ENCODE measurements at regions not wholly inside any gene's neighbourhood (a gene's known extent, or its start where the extent isn't known, plus 50 kb on each side); places are given as distances from the start of the nearest gene placed in this dataset.
"Not testable (repeated sequence)": the region's sequence is repeated elsewhere in the genome, so short reads cannot be mapped to it uniquely, and the experiment has no call there.

GRCh38 chr2:52594026-52594425 is 1173.6 kb upstream of the CHAC2 start:
- H2AFZ ChIP-seq (ENCODE audit: low read depth, low read length, severe bottlenecking): no peak overlapping the region
- H3K9ac ChIP-seq (ENCODE audit: low read length): no peak overlapping the region
- H3K4me3 ChIP-seq (ENCODE audit: insufficient read depth, low read length, poor library complexity, severe bottlenecking): no peak overlapping the region

GRCh38 chr2:52584071-52584470 is 1183.5 kb upstream of the CHAC2 start:
- H3F3A ChIP-seq (ENCODE audit: insufficient read depth); H3K4me2 ChIP-seq (ENCODE audit: low read depth, low read length, poor library complexity, severe bottlenecking); H3K9ac ChIP-seq (ENCODE audit: low read length); H3K27ac ChIP-seq (ENCODE audit: low read depth, low read length); H3K9me3 ChIP-seq (ENCODE audit: insufficient read depth, low read length); H3K79me2 ChIP-seq (ENCODE audit: insufficient read depth, low read length); H3K27me3 ChIP-seq (ENCODE audit: low read length); H3K9me2 ChIP-seq (replicated peaks; ENCODE audit: insufficient read depth, low read length); H3K4me3 ChIP-seq (ENCODE audit: insufficient read depth, low read length, poor library complexity, severe bottlenecking); H4K20me1 ChIP-seq (ENCODE audit: low read depth, low read length); H2AFZ ChIP-seq (ENCODE audit: low read depth, low read length, severe bottlenecking); H3K36me3 ChIP-seq (ENCODE audit: low read length): not testable (repeated sequence)

More at GRCh38 chr2:52594026-52594425, 1173.6 kb upstream of the CHAC2 start:
- H3K4me2 ChIP-seq (ENCODE audit: low read depth, low read length, poor library complexity, severe bottlenecking): no peak overlapping the region
- no peaks in the 10 kb centered on the region for H4K20me1 ChIP-seq (ENCODE audit: low read depth, low read length)
- no peaks in the 10 kb centered on the region for H3K9me2 ChIP-seq (replicated peaks; ENCODE audit: insufficient read depth, low read length)
- TF ChIP-seq EZH2phosphoT487 (conservative IDR thresholded peaks at IDR 0.05; ENCODE audit: low read length) (no peak), CTCF (IDR thresholded peaks at IDR 0.05; ENCODE audit: insufficient read depth, low read length, poor library complexity, severe bottlenecking) (no peak)
- no peaks in the 10 kb centered on the region for H3K79me2 ChIP-seq (ENCODE audit: insufficient read depth, low read length)
- no peaks in the 10 kb centered on the region for H3K36me3 ChIP-seq (ENCODE audit: low read length)
- H3F3A ChIP-seq (ENCODE audit: insufficient read depth): no peaks in the 10 kb centered on the region
- H3K27me3 ChIP-seq (ENCODE audit: low read length): no peaks in the 10 kb centered on the region
- H3K9me3 ChIP-seq (ENCODE audit: insufficient read depth, low read length): no peaks in the 10 kb centered on the region
- no peak overlapping the region for H3K27ac ChIP-seq (ENCODE audit: low read depth, low read length)

- Histone ChIP-seq H2AFZ (ENCODE audit: low read depth, low read length, severe bottlenecking) (no peak overlapping the region), H3K27ac (ENCODE audit: low read depth, low read length) (no peak overlapping the region), H3K9ac (ENCODE audit: low read length) (no peak overlapping the region), H3K36me3 (ENCODE audit: low read length) (no peaks in the 10 kb centered on the region), H3K27me3 (ENCODE audit: low read length) (no peaks in the 10 kb centered on the region), H3F3A (ENCODE audit: insufficient read depth) (no peaks in the 10 kb centered on the region), H3K9me2 (replicated peaks; ENCODE audit: insufficient read depth, low read length) (no peaks in the 10 kb centered on the region), H3K9me3 (ENCODE audit: insufficient read depth, low read length) (no peaks in the 10 kb centered on the region), H3K4me3 (ENCODE audit: insufficient read depth, low read length, poor library complexity, severe bottlenecking) (no peak overlapping the region), H4K20me1 (ENCODE audit: low read depth, low read length) (no peaks in the 10 kb centered on the region), H3K4me2 (ENCODE audit: low read depth, low read length, poor library complexity, severe bottlenecking) (no peak overlapping the region), H3K79me2 (ENCODE audit: insufficient read depth, low read length) (no peaks in the 10 kb centered on the region)
- no peak for TF ChIP-seq EZH2phosphoT487 (conservative IDR thresholded peaks at IDR 0.05; ENCODE audit: low read length)
- TF ChIP-seq CTCF (IDR thresholded peaks at IDR 0.05; ENCODE audit: insufficient read depth, low read length, poor library complexity, severe bottlenecking): no peak
Measured at GRCh38 chr2:52572469-52572894, 1195.1 kb upstream of the CHAC2 start.

GRCh38 chr2:52571380-52572347 is 1195.9 kb upstream of the CHAC2 start:
- Histone ChIP-seq H3K27ac (ENCODE audit: low read depth, low read length) (no peak overlapping the region), H3F3A (ENCODE audit: insufficient read depth) (no peaks in the 10 kb centered on the region), H3K9me3 (ENCODE audit: insufficient read depth, low read length) (no peaks in the 10 kb centered on the region), H3K27me3 (ENCODE audit: low read length) (no peaks in the 10 kb centered on the region), H3K4me3 (ENCODE audit: insufficient read depth, low read length, poor library complexity, severe bottlenecking) (no peak overlapping the region), H3K79me2 (ENCODE audit: insufficient read depth, low read length) (no peaks in the 10 kb centered on the region), H2AFZ (ENCODE audit: low read depth, low read length, severe bottlenecking) (no peak overlapping the region), H3K36me3 (ENCODE audit: low read length) (no peaks in the 10 kb centered on the region), H4K20me1 (ENCODE audit: low read depth, low read length) (no peaks in the 10 kb centered on the region), H3K9me2 (replicated peaks; ENCODE audit: insufficient read depth, low read length) (no peaks in the 10 kb centered on the region), H3K4me2 (ENCODE audit: low read depth, low read length, poor library complexity, severe bottlenecking) (no peak overlapping the region), H3K9ac (ENCODE audit: low read length) (no peak overlapping the region)
- TF ChIP-seq EZH2phosphoT487 (conservative IDR thresholded peaks at IDR 0.05; ENCODE audit: low read length) (no peak), CTCF (IDR thresholded peaks at IDR 0.05; ENCODE audit: insufficient read depth, low read length, poor library complexity, severe bottlenecking) (no peak)

Measured in SU-DHL-6 (cell line).